Lower lobe of right lung (tissue), 2 donors: ENCODE measurements at regions not wholly inside any gene's neighbourhood (a gene's known extent, or its start where the extent isn't known, plus 50 kb on each side); places are given as distances from the start of the nearest gene placed in this dataset.

ENCODE experiments used
- ATAC-seq, 2 donors: fragments of 200-7000 bp; cut with Tn5 transposase; one replicate each; pipeline ENCODE4 v1.9.1; 2020 to 2022; ENCODE audit warnings: mild to moderate bottlenecking in 2 of 2, moderate library complexity in 2 of 2
- DNase-seq: peaks from one replicate; pipeline ENCODE4 v3.0.0-alpha.2; 2020
- H3K27ac ChIP-seq: fragments of 200-600 bp; one replicate; pipeline ENCODE4 v1.8.0; 2022
- H3K27me3 ChIP-seq: fragments of 200-600 bp; one replicate; pipeline ENCODE4 v1.8.0; 2022; ENCODE audit warnings: low read depth
- H3K36me3 ChIP-seq: fragments of 200-600 bp; one replicate; pipeline ENCODE4 v1.8.0; 2022; ENCODE audit warnings: mild to moderate bottlenecking
- H3K4me1 ChIP-seq: fragments of 200-600 bp; one replicate; pipeline ENCODE4 v1.8.0; 2022
- H3K4me3 ChIP-seq: fragments of 200-600 bp; one replicate; pipeline ENCODE4 v1.8.0; 2022; ENCODE audit warnings: mild to moderate bottlenecking
- H3K9me3 ChIP-seq: fragments of 200-600 bp; one replicate; pipeline ENCODE4 v1.8.0; 2022
- intact Hi-C: fragments of 100-400 bp; cut with DNase I; formaldehyde crosslinking; loops from one replicate; pipeline ENCODE4 v1.11.0; 2022
- TF ChIP-seq, protein P1 (sequence below): fragments of 200-600 bp; IDR thresholded peaks from one replicate; pipeline ENCODE4 v1.8.0; 2022; ENCODE audit warnings: antibody characterized with exemption, mild to moderate bottlenecking
- donor health status: DM: no; HTN: yes; CAD: no; lungs with severe emphysema.

- H3K4me3 ChIP-seq, result no peak overlapping the region
- ATAC-seq, result no peak
- H3K27me3 ChIP-seq, result no peaks in the 10 kb centered on the region
- no peak overlapping the region for H3K27ac ChIP-seq
- intact Hi-C loops, result no loop called here
- DNase-seq, result no peak
- H3K36me3 ChIP-seq, result no peaks in the 10 kb centered on the region
- no peaks in the 10 kb centered on the region for H3K4me1 ChIP-seq
- TF ChIP-seq, protein P1, sequence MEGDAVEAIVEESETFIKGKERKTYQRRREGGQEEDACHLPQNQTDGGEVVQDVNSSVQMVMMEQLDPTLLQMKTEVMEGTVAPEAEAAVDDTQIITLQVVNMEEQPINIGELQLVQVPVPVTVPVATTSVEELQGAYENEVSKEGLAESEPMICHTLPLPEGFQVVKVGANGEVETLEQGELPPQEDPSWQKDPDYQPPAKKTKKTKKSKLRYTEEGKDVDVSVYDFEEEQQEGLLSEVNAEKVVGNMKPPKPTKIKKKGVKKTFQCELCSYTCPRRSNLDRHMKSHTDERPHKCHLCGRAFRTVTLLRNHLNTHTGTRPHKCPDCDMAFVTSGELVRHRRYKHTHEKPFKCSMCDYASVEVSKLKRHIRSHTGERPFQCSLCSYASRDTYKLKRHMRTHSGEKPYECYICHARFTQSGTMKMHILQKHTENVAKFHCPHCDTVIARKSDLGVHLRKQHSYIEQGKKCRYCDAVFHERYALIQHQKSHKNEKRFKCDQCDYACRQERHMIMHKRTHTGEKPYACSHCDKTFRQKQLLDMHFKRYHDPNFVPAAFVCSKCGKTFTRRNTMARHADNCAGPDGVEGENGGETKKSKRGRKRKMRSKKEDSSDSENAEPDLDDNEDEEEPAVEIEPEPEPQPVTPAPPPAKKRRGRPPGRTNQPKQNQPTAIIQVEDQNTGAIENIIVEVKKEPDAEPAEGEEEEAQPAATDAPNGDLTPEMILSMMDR, result no peak
- H3K9me3 ChIP-seq, result no peaks in the 10 kb centered on the region
Measured at GRCh38 chr2:101571951-101572350, 97.0 kb upstream of the RFX8 start.

DNA sequence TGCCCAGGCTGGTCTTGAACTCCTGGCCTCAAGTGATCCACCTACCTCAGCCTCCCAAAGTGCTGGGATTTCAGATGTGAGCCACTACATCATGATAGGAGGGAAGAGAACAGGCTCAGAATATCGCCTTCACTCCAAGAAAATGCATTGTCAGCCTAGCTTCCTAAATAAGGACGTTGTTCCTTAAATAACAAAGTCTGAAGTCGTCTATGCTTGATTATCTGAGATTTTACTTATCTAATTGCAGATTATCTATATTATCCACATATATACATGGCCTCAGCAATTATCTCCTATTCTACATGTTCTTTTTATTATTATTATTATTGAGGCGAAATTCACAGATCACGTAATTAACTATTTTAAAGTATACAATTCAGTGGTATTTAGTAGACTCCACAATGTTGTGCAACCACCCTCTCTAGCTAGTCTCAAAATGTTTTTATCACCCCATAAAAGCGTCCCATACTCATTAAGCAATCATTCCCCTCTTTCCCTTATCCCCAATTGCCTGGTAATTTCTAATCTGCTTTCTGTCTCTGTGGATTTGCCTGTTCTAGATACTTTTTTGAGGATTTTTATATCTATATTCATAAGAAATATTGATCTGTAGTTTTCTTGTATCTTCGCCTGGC, 95.1 kb upstream of the RFX8 start:
- intact Hi-C loops, result no loop called here
- H3K4me1 ChIP-seq, result no peaks in the 10 kb centered on the region
- TF ChIP-seq, protein P1, result no peak
- H3K36me3 ChIP-seq, result no peaks in the 10 kb centered on the region
- DNase-seq (no peak), ATAC-seq (no peak)
- H3K27ac ChIP-seq, result no peak overlapping the region
- H3K4me3 ChIP-seq, result no peak overlapping the region
- H3K27me3 ChIP-seq, result no peaks in the 10 kb centered on the region
- no peaks in the 10 kb centered on the region for H3K9me3 ChIP-seq

DNA sequence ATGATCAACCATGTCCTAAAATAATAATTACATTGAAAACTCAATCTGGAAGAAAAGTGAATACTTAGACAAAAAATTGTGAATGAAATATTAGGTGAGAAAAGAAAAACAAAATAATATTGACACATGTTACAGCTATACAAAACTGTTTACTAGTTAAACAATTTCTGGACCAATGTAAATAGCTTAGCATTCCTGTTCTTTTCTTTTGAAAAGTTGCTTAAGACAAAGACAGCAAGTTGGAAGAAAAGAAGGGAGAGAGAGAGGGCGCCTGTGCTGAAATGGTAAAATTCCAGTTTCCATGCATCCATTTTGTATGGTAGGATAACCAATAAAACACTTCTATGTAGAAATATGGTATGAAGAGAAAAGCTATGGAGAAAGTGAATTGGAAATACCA, 94.1 kb upstream of the RFX8 start:
- TF ChIP-seq, protein P1, result no peak
- Histone ChIP-seq H3K27me3 (no peaks in the 10 kb centered on the region), H3K9me3 (no peaks in the 10 kb centered on the region), H3K4me1 (no peaks in the 10 kb centered on the region), H3K4me3 (no peak overlapping the region), H3K36me3 (no peaks in the 10 kb centered on the region), H3K27ac (no peak overlapping the region)
- ATAC-seq (no peak), DNase-seq (no peak)
- intact Hi-C loops, result no loop called here

GRCh38 chr2:101566632-101567228, 91.8 kb upstream of the RFX8 start:
- Histone ChIP-seq H3K27ac (no peak overlapping the region), H3K36me3 (no peaks in the 10 kb centered on the region), H3K4me1 (no peaks in the 10 kb centered on the region), H3K9me3 (no peaks in the 10 kb centered on the region), H3K4me3 (no peak overlapping the region), H3K27me3 (no peaks in the 10 kb centered on the region)
- ATAC-seq (no peak), DNase-seq (no peak)
- intact Hi-C loops, result no loop called here
- TF ChIP-seq, protein P1, result no peak

DNA sequence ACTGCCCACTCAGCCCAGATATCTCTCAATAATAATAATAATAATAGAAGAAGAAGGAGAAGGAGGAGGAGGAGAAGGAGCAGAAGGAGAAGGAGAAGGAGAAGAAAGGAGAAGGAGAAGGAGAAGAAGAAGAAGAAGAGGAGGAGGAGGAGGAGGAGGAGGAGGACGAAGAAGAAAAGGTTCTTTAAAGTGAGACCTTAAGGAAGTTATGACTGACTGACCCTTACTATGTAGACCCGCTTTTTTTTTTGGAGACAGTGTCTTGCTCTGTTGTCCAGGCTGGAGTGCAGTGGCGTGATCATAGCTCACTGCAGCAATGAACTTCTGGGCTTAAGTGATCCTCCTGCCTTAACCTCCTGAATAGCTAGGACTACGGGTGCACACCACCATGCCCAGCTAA, 88.9 kb upstream of the RFX8 start:
- DNase-seq (no peak), ATAC-seq (no peak)
- Histone ChIP-seq H3K4me1 (peaks cover 8% of the 10 kb centered on the region), H3K27me3 (no peaks in the 10 kb centered on the region), H3K4me3 (no peak overlapping the region), H3K36me3 (no peaks in the 10 kb centered on the region), H3K27ac (no peak overlapping the region), H3K9me3 (no peaks in the 10 kb centered on the region)
- TF ChIP-seq, protein P1, result no peak
- intact Hi-C loops, result no loop called here
